ENCODE measurements at regions not wholly inside any gene's neighbourhood (a gene's known extent, or its start where the extent isn't known, plus 50 kb on each side); places are given as distances from the start of the nearest gene placed in this dataset.

DNA sequence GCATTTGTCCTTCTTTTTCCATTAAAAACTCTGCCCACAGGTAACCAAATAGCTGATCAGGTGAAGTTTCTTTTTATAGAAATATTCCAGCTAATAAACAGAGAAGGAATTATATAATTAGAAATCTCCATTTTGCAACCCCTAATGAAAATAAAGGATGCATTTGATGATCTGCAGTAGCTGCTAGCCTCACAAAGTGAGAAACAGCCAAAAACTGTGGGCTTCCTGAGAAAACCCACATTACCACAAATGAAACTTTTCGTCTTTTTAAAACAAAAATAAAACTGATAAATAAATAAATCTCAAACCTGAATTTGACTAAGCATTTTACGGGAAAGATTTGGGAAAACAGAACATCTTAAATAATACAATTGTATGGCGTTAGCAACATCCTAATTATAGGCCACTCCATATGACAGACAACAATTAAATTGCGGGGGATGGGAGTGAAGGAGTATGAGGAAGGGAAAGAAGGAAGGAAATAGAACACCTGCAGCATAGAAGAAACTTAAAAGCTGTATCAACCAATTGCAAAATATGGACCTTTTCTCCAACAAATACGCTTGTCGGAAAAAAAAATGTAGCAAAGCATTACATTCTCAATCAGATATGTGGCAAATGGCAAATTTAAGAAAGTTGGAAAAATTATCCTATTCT, 283.0 kb upstream of the ITGA1 start:
- DNase-seq: no peak

DNA sequence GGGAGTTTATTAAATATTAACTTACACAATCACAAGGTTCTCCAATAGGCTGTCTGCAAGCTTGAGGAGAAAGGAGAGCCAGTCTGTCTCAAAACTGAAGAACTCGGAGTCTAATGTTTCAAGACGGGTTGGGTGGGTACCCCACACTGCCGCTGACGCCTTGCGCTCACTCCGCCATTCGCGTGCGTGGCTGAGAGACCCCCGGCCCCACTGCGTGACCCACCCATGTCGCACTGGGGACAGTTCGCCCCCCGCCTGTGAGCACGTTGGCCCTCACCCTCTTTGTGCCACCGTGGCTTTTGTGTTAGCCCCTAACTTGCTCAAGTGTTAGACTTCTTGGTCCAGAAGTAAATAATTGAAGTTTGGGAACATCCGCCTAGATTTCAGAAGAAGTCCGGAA, 270.0 kb upstream of the ITGA1 start:
- no peak for DNase-seq

GRCh38 chr5:52520171-52520570, 267.5 kb upstream of the ITGA1 start:
- DNase-seq: no peak

DNA sequence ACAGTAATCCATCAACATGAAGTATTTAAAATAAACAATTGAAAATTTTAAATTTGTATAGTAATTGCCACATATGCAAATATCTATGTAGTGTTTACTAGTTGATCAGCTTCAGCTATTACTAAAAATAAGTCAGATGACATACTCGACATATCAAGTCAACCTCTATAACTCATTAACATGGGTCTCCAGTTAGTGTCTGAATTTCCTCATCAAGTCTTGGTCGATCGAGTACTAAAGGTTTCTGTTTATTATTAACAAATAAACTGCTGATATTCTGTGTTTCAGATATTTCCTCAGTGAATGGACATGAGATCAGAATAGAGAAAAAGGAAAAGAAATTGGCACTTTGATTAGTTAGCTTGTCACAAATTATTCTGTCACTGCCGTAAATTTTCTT, 266.5 kb upstream of the ITGA1 start:
- no peak for DNase-seq

- DNase-seq: no peak
Measured at GRCh38 chr5:52523701-52524100, 264.0 kb upstream of the ITGA1 start.

GRCh38 chr5:52531105-52531504, 256.6 kb upstream of the ITGA1 start:
- no peak for DNase-seq

DNA sequence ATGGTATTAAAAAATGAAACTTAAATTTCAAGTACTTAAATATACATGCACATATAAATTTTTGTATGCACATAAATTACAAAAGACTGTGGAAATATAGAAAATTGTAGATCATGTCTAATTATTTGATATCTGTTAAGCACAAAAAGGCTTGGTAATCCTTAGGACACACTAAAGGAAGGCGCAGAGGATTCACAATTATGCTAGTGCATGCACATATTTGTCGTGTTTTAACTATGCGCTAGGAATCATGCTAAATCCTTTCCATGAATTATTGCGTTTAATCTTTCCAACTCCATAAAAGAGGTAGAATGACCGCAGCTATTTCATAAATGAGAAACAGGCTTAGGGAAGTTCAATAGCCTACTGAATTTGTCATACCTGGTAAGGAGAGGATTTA, 244.1 kb upstream of the ITGA1 start:
- no peak for DNase-seq

DNA sequence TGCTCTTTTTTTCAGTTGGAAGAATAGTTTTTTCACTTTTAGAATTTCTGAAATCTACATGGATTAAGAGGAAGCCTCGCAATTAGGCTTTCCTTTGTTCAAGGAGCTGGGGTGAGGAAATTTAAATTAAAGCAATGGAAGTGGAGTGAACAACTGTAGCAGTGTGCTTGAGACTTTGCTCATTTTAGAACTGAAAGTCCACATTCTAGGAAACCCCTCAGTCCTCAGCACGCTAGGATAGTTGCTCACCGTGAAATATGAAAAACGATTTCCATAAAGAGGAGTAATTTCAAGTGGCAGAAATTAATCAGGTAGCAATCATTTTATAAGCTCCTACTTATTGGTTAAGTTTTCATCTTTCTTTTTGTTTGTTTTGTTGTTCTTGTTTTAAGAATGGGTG, 243.0 kb upstream of the ITGA1 start:
- no peak for DNase-seq

GRCh38 chr5:52554293-52554692, 233.4 kb upstream of the ITGA1 start:
- DNase-seq: no peak

DNA sequence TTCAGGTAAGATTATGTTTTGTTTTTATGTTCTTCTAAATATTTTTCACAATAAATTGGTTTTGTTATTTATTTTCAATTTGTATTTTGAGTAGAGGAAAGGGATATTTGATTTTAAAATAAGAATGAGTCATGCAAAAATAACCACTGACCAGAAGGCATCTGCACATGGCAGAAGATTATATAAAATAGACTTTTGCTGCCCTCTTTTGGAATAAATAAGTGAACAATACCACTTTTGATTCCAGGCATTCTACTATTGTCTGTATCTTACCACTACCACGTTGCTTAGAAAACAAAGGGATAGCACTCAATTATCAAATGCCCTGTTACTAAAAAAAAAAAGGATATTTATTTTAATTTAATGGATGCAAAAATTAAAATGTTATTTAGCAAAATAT, 227.3 kb upstream of the ITGA1 start:
- no peak for DNase-seq

DNA sequence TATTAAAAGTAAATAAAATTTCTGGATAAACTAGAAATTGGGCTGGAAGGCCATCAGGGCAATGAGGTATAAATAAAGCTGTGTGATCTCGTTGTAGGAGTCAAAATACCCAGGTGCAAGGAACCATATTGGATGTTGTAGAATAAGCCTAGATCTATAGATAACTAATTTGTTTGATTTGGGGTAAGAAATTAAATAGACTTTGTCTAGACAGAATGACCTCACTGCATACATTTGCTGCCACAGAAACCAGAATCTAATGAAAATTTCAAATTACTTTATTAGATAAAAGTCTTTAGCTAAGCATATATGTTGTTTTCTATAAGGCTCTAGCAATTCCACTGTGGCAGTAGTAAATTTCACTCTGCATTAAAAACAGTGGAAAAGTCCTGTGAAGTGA, 225.2 kb upstream of the ITGA1 start:
- DNase-seq: no peak

DNA sequence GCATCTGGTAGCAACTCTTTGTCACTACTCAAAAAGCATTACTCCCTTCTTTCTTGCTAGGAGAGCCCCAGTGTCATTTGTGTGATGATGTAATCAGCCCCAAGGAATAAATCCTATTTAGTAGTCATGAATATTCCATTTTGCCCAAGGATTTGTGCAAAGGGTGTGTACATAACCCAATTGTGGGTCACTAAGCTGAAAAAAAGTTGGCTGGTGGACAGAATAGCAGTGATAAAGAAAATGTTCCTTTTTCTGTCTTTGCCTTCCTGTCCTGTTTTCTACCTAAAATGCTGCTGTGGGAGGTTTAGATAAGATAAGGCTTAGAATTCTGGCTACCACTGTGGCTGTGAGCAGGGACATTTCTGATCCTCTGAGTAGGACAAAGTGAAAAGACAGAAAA, 223.1 kb upstream of the ITGA1 start:
- no peak for DNase-seq

GRCh38 chr5:52577546-52577945, 210.2 kb upstream of the ITGA1 start:
- DNase-seq: no peak

DNA sequence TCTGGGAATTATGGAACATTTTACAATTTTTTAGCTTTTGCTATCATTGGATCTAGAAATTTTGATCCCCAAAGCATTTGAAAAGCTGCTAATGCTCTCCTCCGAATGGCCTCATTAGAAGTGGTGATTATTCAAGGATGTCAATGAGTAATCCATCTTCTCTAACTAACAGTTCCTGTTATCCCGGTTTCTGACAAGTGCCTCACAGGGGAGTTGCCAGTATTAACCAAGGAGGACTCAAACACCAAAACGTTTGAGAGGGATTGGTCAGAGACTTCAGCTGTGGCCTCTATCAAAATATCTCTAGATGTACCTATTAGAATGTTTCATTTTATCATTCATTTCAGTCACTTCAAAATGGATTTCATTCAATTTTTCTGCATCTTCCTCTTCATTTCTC, 208.3 kb upstream of the ITGA1 start:
- DNase-seq: no peak

- no peak for DNase-seq
Measured at GRCh38 chr5:52580921-52581320, 206.8 kb upstream of the ITGA1 start.

DNA sequence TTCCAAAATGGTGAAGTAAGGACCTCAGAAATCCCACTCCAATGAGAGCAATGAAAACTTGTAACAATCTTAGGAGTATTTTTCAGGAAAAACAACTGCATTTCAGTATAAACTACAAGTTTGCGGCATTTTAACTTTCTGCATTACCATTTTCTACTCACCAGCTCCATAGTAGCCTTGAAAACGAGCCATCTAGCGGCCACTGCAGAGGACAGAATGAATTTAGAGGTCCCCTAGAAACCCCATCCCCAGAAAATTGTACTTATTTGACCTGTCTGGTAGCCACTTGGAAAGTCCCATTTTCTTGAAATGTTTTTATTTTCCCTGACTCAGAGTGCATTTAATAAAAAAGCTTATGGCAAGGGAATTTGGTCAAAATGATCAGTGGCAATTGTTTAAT, 205.4 kb upstream of the ITGA1 start:
- DNase-seq: no peak

DNA sequence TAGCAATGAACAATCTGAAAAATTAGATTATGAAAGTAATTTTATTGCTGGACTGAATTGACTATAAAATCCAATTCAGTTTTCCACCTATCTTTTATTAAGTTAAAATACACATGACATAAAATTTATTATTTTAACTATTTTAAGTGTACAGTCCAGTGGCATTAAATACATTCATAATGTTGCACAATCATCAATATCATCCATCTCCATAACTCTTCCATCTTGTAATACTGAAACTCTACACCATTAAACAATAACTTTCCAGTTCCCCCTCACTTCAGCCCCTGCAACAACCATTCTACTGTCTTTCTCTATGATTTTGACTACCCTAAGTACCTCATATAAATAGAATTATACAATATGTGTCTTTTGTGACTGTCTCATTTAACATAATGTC, 200.6 kb upstream of the ITGA1 start:
- DNase-seq: no peak

DNA sequence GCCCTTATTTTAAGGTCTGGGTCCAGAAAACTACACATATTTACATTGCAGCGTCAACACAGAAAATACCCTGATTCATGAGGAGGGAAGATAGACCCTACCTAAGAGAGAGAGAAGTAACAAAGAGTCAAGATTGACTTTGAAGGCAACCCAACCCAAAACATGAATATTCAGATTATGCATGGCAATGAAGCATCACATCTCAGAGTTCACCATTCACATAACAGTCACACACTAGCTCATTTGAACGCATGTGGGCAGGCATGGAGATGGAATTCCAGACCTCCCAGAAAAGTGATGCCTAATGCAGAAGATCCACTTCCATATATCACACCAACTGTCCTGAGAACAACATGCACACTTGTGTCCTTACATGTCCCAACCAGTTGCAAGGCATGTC, 190.1 kb upstream of the ITGA1 start:
- DNase-seq: no peak

- no peak for DNase-seq
Measured at GRCh38 chr5:52598968-52599367, 188.7 kb upstream of the ITGA1 start.

GRCh38 chr5:52603778-52604554, 183.8 kb upstream of the ITGA1 start:
- DNase-seq: no peak

- DNase-seq: no peak
Measured at GRCh38 chr5:52605317-52606313, 182.1 kb upstream of the ITGA1 start.

- no peak for DNase-seq
Measured at GRCh38 chr5:52607227-52607824, 180.4 kb upstream of the ITGA1 start.

DNA sequence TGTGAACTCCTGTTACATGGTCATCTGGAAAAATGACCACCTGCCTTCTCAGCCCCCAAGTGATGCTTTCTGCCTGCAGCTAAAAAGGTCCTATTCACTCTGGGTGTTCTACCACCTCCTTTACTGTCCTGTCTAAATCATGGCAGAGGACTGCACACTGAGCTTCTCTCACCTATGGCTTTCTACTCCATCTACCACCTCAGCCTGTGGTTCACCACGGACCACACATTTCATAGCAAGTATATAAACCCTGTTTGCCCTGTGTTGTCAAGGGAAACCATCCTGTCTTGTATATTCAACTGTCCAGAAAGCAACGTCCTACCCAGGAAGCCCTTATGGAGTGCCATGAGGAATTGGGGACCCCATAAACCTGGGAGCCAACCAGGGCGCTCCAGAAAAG, 167.4 kb upstream of the ITGA1 start:
- no peak for DNase-seq

Data from inflammatory macrophage (primary cell).